ENCODE measurements at regions not wholly inside any gene's neighbourhood (a gene's known extent, or its start where the extent isn't known, plus 50 kb on each side); places are given as distances from the start of the nearest gene placed in this dataset.
"Not testable (repeated sequence)": the region's sequence is repeated elsewhere in the genome, so short reads cannot be mapped to it uniquely, and the experiment has no call there.

- Mint-ChIP-seq H3K36me3 (ENCODE audit: low read depth) (peaks cover 2% of the 10 kb centered on the region), H3K4me1 (peaks cover 2% of the 10 kb centered on the region), H3K27me3 (no peaks in the 10 kb centered on the region), H3K9me3 (no peaks in the 10 kb centered on the region), H3K27ac (no peak overlapping the region), H3K4me3 (no peak overlapping the region)
- no peak for DNase-seq
- POLR2A ChIA-PET, result no interaction called here
- CTCF ChIA-PET, result interaction anchor here (0.6 kb wide), 1 partner anchor 417 kb away, joined by 4 read pairs; no protein-coding TSS in a partner anchor
Measured at GRCh38 chr3:177401375-177401774, 204.1 kb upstream of the TBL1XR1 start.

GRCh38 chr3:177402533-177402932, 205.3 kb upstream of the TBL1XR1 start:
- Mint-ChIP-seq H3K4me1 (peaks cover 2% of the 10 kb centered on the region), H3K27ac (no peak overlapping the region), H3K9me3 (no peaks in the 10 kb centered on the region), H3K4me3 (no peak overlapping the region), H3K27me3 (no peaks in the 10 kb centered on the region), H3K36me3 (ENCODE audit: low read depth) (peaks cover 2% of the 10 kb centered on the region)
- CTCF ChIA-PET, result no interaction called here
- DNase-seq, result no peak
- POLR2A ChIA-PET, result no interaction called here

GRCh38 chr3:177405191-177405672, 207.9 kb upstream of the TBL1XR1 start:
- H3K27me3 Mint-ChIP-seq, result no peaks in the 10 kb centered on the region
- CTCF ChIA-PET, result no interaction called here
- H3K36me3 Mint-ChIP-seq (ENCODE audit: low read depth), result peaks cover 2% of the 10 kb centered on the region
- no peak overlapping the region for H3K4me3 Mint-ChIP-seq
- peaks cover 2% of the 10 kb centered on the region for H3K4me1 Mint-ChIP-seq
- DNase-seq, result no peak
- POLR2A ChIA-PET, result no interaction called here
- H3K27ac Mint-ChIP-seq, result no peak overlapping the region
- no peaks in the 10 kb centered on the region for H3K9me3 Mint-ChIP-seq

GRCh38 chr3:177410730-177411129, 213.4 kb upstream of the TBL1XR1 start:
- Mint-ChIP-seq H3K4me3 (no peak overlapping the region), H3K9me3 (peaks cover 2% of the 10 kb centered on the region), H3K27me3 (no peaks in the 10 kb centered on the region), H3K27ac (no peak overlapping the region), H3K36me3 (ENCODE audit: low read depth) (no peaks in the 10 kb centered on the region), H3K4me1 (peaks cover 7% of the 10 kb centered on the region)
- CTCF ChIA-PET, result no interaction called here
- POLR2A ChIA-PET, result interaction anchor here (1.0 to 1.4 kb wide), 2 partner anchors 16 to 51 kb away, joined by 3 to 4 read pairs; no protein-coding TSS in a partner anchor
- DNase-seq, result no peak

GRCh38 chr3:177411201-177411600, 213.9 kb upstream of the TBL1XR1 start:
- Mint-ChIP-seq H3K27me3 (no peaks in the 10 kb centered on the region), H3K9me3 (peaks cover 2% of the 10 kb centered on the region), H3K4me3 (no peak overlapping the region), H3K4me1 (peaks cover 7% of the 10 kb centered on the region), H3K36me3 (ENCODE audit: low read depth) (no peaks in the 10 kb centered on the region), H3K27ac (no peak overlapping the region)
- ChIA-PET CTCF (no interaction called here), POLR2A (interaction anchor here (1.0 to 1.4 kb wide), 2 partner anchors 16 to 51 kb away, joined by 3 to 4 read pairs; no protein-coding TSS in a partner anchor)
- no peak for DNase-seq

- H3K27me3 Mint-ChIP-seq; H3K4me1 Mint-ChIP-seq; H3K9me3 Mint-ChIP-seq; CTCF ChIA-PET; H3K4me3 Mint-ChIP-seq; H3K36me3 Mint-ChIP-seq (ENCODE audit: low read depth); POLR2A ChIA-PET; H3K27ac Mint-ChIP-seq; DNase-seq: not testable (repeated sequence)
Measured at GRCh38 chr3:177412677-177413170, 215.4 kb upstream of the TBL1XR1 start.

- no peaks in the 10 kb centered on the region for H3K36me3 Mint-ChIP-seq (ENCODE audit: low read depth)
- POLR2A ChIA-PET, result no interaction called here
- no peak overlapping the region for H3K27ac Mint-ChIP-seq
- DNase-seq, result no peak
- H3K27me3 Mint-ChIP-seq, result no peaks in the 10 kb centered on the region
- peaks cover 14% of the 10 kb centered on the region for H3K4me1 Mint-ChIP-seq
- H3K4me3 Mint-ChIP-seq, result no peak overlapping the region
- peaks cover 2% of the 10 kb centered on the region for H3K9me3 Mint-ChIP-seq
- CTCF ChIA-PET, result no interaction called here
Measured at GRCh38 chr3:177414093-177414492, 216.8 kb upstream of the TBL1XR1 start.

GRCh38 chr3:177418787-177419186, 221.5 kb upstream of the TBL1XR1 start:
- H3K27ac Mint-ChIP-seq, result no peak overlapping the region
- H3K4me1 Mint-ChIP-seq, result peaks cover 29% of the 10 kb centered on the region
- no peaks in the 10 kb centered on the region for H3K36me3 Mint-ChIP-seq (ENCODE audit: low read depth)
- H3K27me3 Mint-ChIP-seq, result no peaks in the 10 kb centered on the region
- POLR2A ChIA-PET, result no interaction called here
- CTCF ChIA-PET, result no interaction called here
- DNase-seq, result no peak
- no peak overlapping the region for H3K4me3 Mint-ChIP-seq
- H3K9me3 Mint-ChIP-seq, result peaks cover 2% of the 10 kb centered on the region

- peaks cover 2% of the 10 kb centered on the region for H3K9me3 Mint-ChIP-seq
- no peak overlapping the region for H3K4me3 Mint-ChIP-seq
- H3K27ac Mint-ChIP-seq, result peak overlapping the region; percentile 6
- peaks cover 29% of the 10 kb centered on the region for H3K4me1 Mint-ChIP-seq
- H3K36me3 Mint-ChIP-seq (ENCODE audit: low read depth), result no peaks in the 10 kb centered on the region
- H3K27me3 Mint-ChIP-seq, result no peaks in the 10 kb centered on the region
- POLR2A ChIA-PET, result no interaction called here
- DNase-seq, result no peak
- CTCF ChIA-PET, result no interaction called here
Measured at GRCh38 chr3:177419904-177420601, 222.8 kb upstream of the TBL1XR1 start.

- H3K27ac Mint-ChIP-seq, result no peak overlapping the region
- no peak for DNase-seq
- peaks cover 29% of the 10 kb centered on the region for H3K4me1 Mint-ChIP-seq
- no peaks in the 10 kb centered on the region for H3K27me3 Mint-ChIP-seq
- no peak overlapping the region for H3K4me3 Mint-ChIP-seq
- H3K9me3 Mint-ChIP-seq, result no peaks in the 10 kb centered on the region
- POLR2A ChIA-PET, result no interaction called here
- H3K36me3 Mint-ChIP-seq (ENCODE audit: low read depth), result no peaks in the 10 kb centered on the region
- CTCF ChIA-PET, result no interaction called here
Measured at GRCh38 chr3:177420651-177421480, 223.6 kb upstream of the TBL1XR1 start.

- Mint-ChIP-seq H3K4me3 (no peak overlapping the region), H3K9me3 (no peaks in the 10 kb centered on the region), H3K4me1 (peaks cover 34% of the 10 kb centered on the region), H3K27ac (no peak overlapping the region), H3K27me3 (no peaks in the 10 kb centered on the region), H3K36me3 (ENCODE audit: low read depth) (no peaks in the 10 kb centered on the region)
- CTCF ChIA-PET, result no interaction called here
- DNase-seq, result no peak
- POLR2A ChIA-PET, result no interaction called here
Measured at GRCh38 chr3:177421481-177421785, 224.2 kb upstream of the TBL1XR1 start.

GRCh38 chr3:177424521-177424920, 227.2 kb upstream of the TBL1XR1 start:
- Mint-ChIP-seq H3K9me3 (no peaks in the 10 kb centered on the region), H3K27ac (peak overlapping the region; percentile 8), H3K36me3 (ENCODE audit: low read depth) (no peaks in the 10 kb centered on the region), H3K4me1 (peaks cover 45% of the 10 kb centered on the region), H3K4me3 (no peak overlapping the region), H3K27me3 (peaks cover 4% of the 10 kb centered on the region)
- POLR2A ChIA-PET, result interaction anchor here (0.9 kb wide), 1 partner anchor 64 kb away, joined by 3 read pairs; no protein-coding TSS in a partner anchor
- no peak for DNase-seq
- CTCF ChIA-PET, result no interaction called here

- Mint-ChIP-seq H3K36me3 (ENCODE audit: low read depth) (no peaks in the 10 kb centered on the region), H3K27ac (no peak overlapping the region), H3K9me3 (no peaks in the 10 kb centered on the region), H3K4me1 (peaks cover 40% of the 10 kb centered on the region), H3K27me3 (peaks cover 4% of the 10 kb centered on the region), H3K4me3 (no peak overlapping the region)
- ChIA-PET POLR2A (interaction anchor here (0.9 kb wide), 1 partner anchor 65 kb away, joined by 3 read pairs; no protein-coding TSS in a partner anchor), CTCF (no interaction called here)
- DNase-seq, result no peak
Measured at GRCh38 chr3:177425042-177425441, 227.8 kb upstream of the TBL1XR1 start.
